Fibroblast of skin of right quadriceps (primary cell): ENCODE measurements at regions not wholly inside any gene's neighbourhood (a gene's known extent, or its start where the extent isn't known, plus 50 kb on each side); places are given as distances from the start of the nearest gene placed in this dataset.
"Not testable (repeated sequence)": the region's sequence is repeated elsewhere in the genome, so short reads cannot be mapped to it uniquely, and the experiment has no call there.

ENCODE experiments used
- DNase-seq: peaks from one replicate; pipeline ENCODE4 v3.0.0-alpha.2; 2013

- DNase-seq = no peak
Observed at GRCh38 chr7:42560866-42561265, 323.9 kb upstream of the GLI3 start.

- DNase-seq = not testable (repeated sequence)
Observed at GRCh38 chr7:42554932-42555331, 317.9 kb upstream of the GLI3 start.

GRCh38 chr7:42552227-42552626 lies 315.2 kb upstream of the GLI3 start:
- DNase-seq = no peak

DNA sequence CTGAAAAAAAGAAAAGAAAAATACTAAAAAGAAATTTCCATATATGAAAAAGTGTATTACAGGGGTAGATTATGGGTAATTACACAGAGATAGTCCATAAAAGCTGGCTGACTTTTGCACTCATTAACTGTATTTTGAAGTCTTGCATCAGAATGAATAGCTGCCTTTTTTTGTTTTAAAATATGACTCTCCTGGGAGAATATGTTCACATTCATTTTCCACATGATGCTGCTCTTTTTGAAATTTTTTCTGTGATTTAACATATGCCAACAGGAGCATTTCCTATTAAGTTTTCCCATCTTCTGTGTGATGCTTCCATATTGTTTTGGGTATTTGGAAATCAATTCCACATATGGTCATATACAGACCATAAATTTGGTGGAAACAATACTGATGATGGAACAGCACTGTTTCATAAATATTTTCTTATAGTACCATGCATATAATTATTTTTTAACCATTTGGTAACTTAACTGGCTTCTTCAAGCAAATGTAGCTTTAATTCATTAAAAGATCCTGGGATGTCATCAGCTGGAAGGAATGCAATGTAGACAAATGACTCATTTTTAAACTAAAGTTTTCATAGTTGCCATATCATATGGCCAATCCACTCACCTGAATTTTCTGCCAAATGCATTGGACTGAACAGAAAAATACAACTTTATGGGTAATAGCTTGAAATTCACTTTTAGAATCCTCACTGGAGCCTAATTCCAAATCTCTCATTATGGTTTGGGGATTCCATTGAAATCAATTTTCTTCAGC lies 313.9 kb upstream of the GLI3 start:
- DNase-seq = peak; percentile 32

- no peak for DNase-seq
Observed at GRCh38 chr7:42549866-42550485, 313.0 kb upstream of the GLI3 start.

DNA sequence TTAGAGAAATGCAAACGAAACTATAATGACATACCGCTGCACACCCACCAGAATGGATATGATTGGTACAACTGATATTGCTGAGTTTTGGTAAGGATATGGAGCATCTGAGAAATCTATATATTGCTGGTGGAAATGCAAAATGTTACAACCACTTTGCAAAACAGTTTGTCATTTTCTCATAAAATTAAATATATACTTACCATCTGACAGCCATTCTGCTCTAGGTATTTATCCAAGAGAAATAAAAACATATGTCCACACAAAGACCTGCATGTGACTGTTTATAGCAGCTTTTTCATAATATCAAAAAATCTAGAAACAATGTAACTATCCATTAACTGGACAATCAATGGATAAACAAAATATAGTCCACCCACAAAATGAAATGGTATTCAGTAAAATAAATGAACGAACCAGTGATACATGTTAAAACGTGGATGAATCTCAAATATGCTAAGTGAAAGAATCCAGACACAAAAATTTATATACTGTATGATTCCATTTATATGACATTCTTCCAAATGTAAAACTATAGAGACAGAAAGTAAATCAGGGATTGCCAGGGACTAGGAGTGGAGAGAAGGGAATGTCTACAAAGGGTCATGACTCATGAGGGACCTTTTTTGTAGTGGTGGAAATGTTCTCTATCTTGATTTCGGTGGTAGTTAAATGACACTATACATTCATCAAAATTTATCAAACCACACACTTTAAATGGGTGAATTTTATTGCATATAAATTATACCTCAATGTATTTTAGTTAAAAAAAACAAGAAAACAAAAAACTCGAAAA lies 312.0 kb upstream of the GLI3 start:
- no peak for DNase-seq

- no peak for DNase-seq
Observed at GRCh38 chr7:42545049-42545724, 308.2 kb upstream of the GLI3 start.

- no peak for DNase-seq
Observed at GRCh38 chr7:42543953-42544352, 306.9 kb upstream of the GLI3 start.

DNA sequence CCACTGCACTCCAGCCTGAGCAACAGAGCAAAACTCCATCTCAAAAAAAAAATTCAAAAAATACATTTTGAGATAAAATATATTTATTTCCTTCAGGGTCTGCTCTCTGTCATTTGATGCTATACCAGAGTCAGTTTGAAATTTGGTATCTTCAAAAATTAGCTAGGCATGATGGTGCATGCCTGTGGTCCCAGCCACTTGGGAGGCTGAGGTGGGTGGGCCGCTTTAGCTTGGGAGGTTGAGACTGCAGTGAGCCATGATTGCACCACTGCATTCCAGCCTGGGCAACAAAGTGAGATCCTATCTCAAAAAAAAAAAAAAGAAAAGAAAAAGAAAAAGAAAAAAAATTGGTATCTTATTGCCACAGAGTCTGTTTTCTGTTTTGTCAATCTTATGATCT lies 305.4 kb upstream of the GLI3 start:
- not testable (repeated sequence) for DNase-seq

GRCh38 chr7:42534441-42534840 lies 297.4 kb upstream of the GLI3 start:
- DNase-seq = no peak

DNA sequence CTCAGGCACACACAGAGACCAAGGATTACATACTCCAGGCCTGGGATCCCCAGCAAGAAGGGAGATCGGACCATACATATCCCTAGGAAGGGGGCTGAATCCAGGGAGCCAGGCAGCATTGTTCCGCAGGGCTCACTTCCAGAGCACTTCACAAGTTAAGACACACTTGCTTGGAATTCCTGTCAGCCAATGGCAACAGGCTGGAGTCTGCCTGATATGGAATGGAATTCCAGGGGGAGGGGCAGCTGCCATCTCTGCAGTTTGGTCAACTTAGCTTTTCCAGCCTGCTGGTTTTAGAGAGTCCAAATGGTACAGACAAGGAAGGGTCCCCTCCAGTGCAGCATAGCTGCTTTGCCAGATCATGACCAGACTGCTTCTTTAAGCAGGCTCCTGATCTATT lies 290.0 kb upstream of the GLI3 start:
- DNase-seq = no peak

GRCh38 chr7:42522227-42522991 lies 285.4 kb upstream of the GLI3 start:
- no peak for DNase-seq

DNA sequence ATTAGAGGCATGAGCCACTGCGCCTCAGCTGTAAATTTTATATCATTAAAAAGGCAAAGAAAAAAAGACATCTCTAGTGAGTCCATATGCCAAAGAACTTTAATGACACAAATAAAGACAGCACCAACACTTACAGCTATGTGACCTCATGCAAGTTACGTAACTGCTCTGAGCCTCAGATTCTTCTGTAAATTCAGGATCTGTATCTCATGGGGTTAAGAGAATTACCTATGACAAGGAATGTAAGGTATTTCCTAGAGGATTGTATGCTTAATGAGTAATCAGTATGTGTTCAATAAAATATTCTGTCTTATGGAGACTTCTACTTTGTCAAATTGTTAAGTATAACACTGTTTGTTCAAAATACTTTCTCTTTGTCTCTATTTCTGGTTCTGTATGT lies 274.0 kb upstream of the GLI3 start:
- peak; percentile 72 for DNase-seq

- DNase-seq = no peak
Observed at GRCh38 chr7:42506097-42506496, 269.1 kb upstream of the GLI3 start.

DNA sequence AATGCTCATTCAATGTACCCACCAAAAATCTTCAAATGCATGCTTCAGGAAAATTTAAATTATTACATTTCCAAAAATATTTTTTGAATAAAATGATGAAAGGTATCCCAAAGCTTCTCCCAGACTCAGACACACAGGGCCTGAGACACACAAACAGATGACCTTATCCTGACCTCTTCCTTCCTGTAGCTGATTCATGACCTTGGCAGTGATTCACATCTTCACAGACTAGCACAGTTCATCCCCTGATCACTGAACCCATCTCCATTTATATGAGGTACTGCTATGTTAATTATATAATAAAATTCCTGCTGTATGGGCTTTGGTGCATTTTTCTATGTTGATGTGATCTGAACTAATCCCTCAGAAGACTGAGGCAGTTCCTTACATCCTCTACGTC lies 265.0 kb upstream of the GLI3 start:
- peak; percentile 83 for DNase-seq

DNA sequence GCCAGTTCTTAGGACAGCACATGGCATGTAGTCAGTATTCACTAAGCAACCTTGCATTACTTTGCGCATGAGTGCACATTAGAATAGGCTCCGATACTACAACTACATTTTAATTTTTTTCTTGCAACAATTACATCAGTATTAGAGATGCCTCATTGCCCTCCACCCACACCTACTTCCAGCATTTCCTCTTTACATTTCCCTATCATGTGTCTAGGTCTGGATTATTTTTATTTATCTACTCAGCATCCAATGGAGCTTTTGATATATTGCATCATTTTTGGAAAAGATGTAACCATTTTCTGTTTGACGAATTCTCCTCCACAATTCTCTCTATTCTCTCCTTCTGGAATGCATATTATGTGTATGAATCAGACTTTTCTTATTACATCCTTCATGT lies 258.2 kb upstream of the GLI3 start:
- peak; percentile 57 for DNase-seq

DNA sequence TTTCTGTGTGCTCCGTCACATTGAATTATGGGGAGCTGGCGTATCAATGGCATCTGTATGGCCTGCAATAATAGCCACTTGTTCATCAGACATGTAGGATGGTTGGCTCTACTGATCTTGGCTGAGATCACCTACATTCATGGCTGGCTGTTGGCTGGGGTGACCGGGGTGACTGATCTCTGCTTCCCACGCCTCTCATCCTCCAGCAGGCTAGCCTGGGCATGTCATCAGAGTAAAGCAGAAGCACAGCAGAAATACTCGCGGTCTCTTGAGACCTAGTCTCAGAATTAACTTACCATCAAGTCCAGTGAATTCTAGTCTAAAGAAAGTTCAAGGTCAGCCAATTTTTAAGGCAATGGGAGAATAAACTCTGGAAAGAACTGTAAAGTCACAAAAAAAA lies 257.7 kb upstream of the GLI3 start:
- no peak for DNase-seq

DNA sequence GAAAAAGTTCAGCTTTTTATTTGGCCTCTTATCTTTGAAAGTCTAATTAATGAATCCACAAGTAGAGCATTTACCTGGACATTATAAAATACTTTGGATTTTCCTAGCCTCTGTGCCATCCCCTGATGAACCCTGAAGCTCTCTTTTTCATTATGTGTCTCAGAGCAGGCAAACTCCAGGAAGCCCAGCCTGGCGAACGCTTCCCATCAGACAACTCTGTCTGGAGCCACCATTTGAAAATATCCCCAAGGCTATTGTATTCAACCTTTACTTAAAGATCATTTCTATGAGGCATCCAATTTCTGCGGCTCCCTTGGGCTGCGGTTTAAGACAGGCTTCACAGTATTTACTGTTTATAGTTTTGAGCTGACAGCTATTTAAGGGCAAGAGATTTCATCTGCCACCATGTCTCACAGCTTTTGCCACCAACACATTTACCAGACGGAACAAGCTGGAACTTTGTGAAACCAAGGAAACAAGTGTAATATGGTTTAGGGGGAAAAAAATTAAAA lies 257.2 kb upstream of the GLI3 start:
- DNase-seq = no peak

- DNase-seq = peak; percentile 89
Observed at GRCh38 chr7:42493436-42494198, 256.6 kb upstream of the GLI3 start.

- DNase-seq = no peak
Observed at GRCh38 chr7:42492920-42493319, 255.9 kb upstream of the GLI3 start.

DNA sequence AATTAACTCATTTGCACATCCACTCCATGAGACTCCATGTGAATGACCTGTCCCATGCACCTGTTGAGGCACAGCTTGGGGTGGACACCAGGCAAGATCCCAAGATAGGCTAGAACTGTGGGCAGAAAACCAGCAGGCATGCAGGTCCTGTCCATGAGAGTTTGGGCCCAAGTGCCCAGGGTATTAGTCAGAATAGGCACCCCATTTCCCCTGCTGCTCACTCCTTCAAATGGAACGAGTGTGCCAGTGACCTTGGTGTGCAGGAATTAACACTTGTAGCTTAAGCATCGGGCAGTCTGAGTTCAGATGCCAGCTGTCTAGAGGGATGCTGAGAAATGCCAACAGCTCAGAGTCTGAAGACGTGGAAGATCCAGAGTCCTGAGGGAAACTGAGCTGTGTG lies 254.1 kb upstream of the GLI3 start:
- DNase-seq = no peak

DNA sequence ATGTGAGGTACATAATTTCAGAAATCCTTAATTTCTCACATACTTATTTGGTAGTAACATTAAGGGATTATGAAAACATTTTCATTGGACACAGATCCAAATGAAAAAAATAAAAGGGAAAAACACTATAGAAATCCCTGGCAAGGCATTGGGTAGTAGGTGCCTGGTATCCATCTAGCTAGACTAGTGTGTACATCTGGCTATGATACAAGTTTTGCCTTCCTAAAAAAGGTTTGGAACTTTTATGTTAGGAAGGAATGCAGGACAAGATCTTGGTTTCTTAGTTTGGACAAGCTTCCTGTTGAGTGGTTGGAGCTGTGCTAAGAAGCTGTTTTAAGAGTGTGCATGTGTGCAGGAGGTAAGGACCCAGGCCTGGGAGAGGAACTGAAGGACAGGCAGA lies 252.3 kb upstream of the GLI3 start:
- no peak for DNase-seq
